ENCODE measurements at regions not wholly inside any gene's neighbourhood (a gene's known extent, or its start where the extent isn't known, plus 50 kb on each side); places are given as distances from the start of the nearest gene placed in this dataset.

DNA sequence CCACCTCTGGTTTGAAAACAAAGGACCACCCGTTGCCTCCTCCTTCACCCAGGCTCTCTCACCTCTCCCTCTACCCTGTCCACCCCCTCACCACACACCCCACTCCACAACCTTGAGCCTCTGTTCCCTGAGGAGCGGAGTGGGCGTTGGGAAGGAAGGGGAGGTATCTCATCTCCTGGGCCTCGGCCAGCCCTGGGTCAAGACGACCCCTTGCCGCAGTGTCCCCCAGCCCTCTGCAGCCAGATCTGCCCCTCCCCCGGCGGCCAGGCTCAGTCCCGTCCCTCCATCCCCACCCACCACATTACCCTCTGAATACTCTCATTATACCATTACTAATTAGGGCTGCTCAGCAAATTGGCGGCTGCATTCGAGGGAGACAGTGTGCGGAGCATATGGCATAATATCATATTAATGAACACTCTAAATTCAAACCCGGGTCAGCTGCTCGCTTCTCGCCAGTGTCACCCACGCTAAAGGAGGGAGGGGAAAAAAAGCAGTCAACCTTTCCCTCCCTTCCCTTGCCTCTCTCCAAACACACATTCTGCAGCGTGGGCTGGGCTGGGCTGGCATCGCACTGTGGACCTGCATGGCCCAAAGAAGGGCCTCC is 123.2 kb upstream of the LHX1 start:
- Histone ChIP-seq H3K27me3 (ENCODE audit: control insufficient read depth in 1 of 2, insufficient read depth in 1 of 2, low read length in 2 of 2) (peaks cover 84 to 90% of the 10 kb centered on the region in 2 experiments), H3K4me1 (ENCODE audit: control insufficient read depth, insufficient read depth, low read depth, low read length) (peaks cover 21% of the 10 kb centered on the region), H3K18ac (ENCODE audit: low read depth in 1 of 2, low read length in 2 of 2) (no peak overlapping the region), H3K4me3 (ENCODE audit: insufficient read depth in 1 of 2, low read depth in 1 of 2, low read length in 2 of 2) (no peak overlapping the region), H2BK120ac (ENCODE audit: low read depth, low read length) (no peak overlapping the region), H2AK5ac (ENCODE audit: low read length, severe bottlenecking) (no peak overlapping the region), H3K4ac (ENCODE audit: low read depth in 1 of 2, low read length in 2 of 2) (no peak overlapping the region), H3K4me2 (ENCODE audit: low read length, poor library complexity, severe bottlenecking) (no peak overlapping the region), H3K79me1 (replicated peaks; ENCODE audit: low read length, poor library complexity, severe bottlenecking) (no peaks in the 10 kb centered on the region), H2BK15ac (ENCODE audit: low read depth, poor library complexity, severe bottlenecking) (no peak overlapping the region), H3K14ac (ENCODE audit: low read length in 2 of 2) (no peak overlapping the region), H3K36me3 (ENCODE audit: control insufficient read depth in 1 of 2, insufficient read depth in 2 of 2, low read depth in 1 of 2, low read length in 2 of 2) (no peaks in the 10 kb centered on the region), H3K9ac (ENCODE audit: low read length) (no peak overlapping the region), H3K23ac (ENCODE audit: low read length in 2 of 2) (no peak overlapping the region), H2BK5ac (ENCODE audit: low read depth, low read length, poor library complexity, severe bottlenecking) (no peak overlapping the region), H4K91ac (ENCODE audit: low read length) (no peak overlapping the region), H3K9me3 (ENCODE audit: control insufficient read depth, low read length) (no peaks in the 10 kb centered on the region), H2BK12ac (ENCODE audit: low read length in 2 of 2) (no peak overlapping the region), H2AFZ (ENCODE audit: low read depth, low read length) (no peak overlapping the region), H3K27ac (ENCODE audit: low read length, poor library complexity, severe bottlenecking) (no peak overlapping the region), H4K8ac (ENCODE audit: low read length) (no peak overlapping the region)
- no peak for DNase-seq
- 79% methylated on average over 18 of the region's 18 CpGs for whole genome bisulfite sequencing

DNA sequence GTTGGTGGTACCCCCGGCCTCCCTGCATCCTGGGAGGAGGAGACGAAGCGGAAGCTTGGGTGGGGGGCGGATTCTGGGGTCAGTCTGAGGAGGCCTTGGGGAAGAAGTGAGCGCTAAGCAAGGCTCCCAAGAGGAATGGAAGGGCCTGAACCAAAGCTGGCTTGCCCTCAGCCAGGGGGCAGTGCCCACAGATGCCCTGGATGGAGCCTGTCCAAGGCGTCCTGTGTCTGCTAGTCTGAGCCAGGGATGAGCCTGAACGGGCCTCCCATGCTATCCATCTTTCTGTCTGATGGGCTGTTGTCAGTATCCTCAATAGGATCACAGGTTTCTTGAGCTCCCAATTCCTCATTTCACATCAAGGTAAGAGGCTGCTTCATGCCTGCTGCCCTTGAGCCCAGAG is 122.3 kb upstream of the LHX1 start:
- Histone ChIP-seq H3K27ac (ENCODE audit: low read length, poor library complexity, severe bottlenecking) (no peak overlapping the region), H3K27me3 (ENCODE audit: control insufficient read depth in 1 of 2, insufficient read depth in 1 of 2, low read length in 2 of 2) (peaks cover 87 to 89% of the 10 kb centered on the region in 2 experiments), H2BK5ac (ENCODE audit: low read depth, low read length, poor library complexity, severe bottlenecking) (no peak overlapping the region), H2BK120ac (ENCODE audit: low read depth, low read length) (no peak overlapping the region), H3K9ac (ENCODE audit: low read length) (no peak overlapping the region), H3K23ac (ENCODE audit: low read length in 2 of 2) (no peak overlapping the region), H4K91ac (ENCODE audit: low read length) (no peak overlapping the region), H2BK12ac (ENCODE audit: low read length in 2 of 2) (no peak overlapping the region), H3K18ac (ENCODE audit: low read depth in 1 of 2, low read length in 2 of 2) (no peak overlapping the region), H3K4me3 (ENCODE audit: insufficient read depth in 1 of 2, low read depth in 1 of 2, low read length in 2 of 2) (no peak overlapping the region), H3K4me1 (ENCODE audit: control insufficient read depth, insufficient read depth, low read depth, low read length) (peaks cover 18% of the 10 kb centered on the region), H3K36me3 (ENCODE audit: control insufficient read depth in 1 of 2, insufficient read depth in 2 of 2, low read depth in 1 of 2, low read length in 2 of 2) (no peaks in the 10 kb centered on the region), H2AFZ (ENCODE audit: low read depth, low read length) (no peak overlapping the region), H3K9me3 (ENCODE audit: control insufficient read depth, low read length) (no peaks in the 10 kb centered on the region), H2BK15ac (ENCODE audit: low read depth, poor library complexity, severe bottlenecking) (no peak overlapping the region), H3K4me2 (ENCODE audit: low read length, poor library complexity, severe bottlenecking) (no peak overlapping the region), H2AK5ac (ENCODE audit: low read length, severe bottlenecking) (no peak overlapping the region), H4K8ac (ENCODE audit: low read length) (no peak overlapping the region), H3K14ac (ENCODE audit: low read length in 2 of 2) (no peak overlapping the region), H3K4ac (ENCODE audit: low read depth in 1 of 2, low read length in 2 of 2) (no peak overlapping the region), H3K79me1 (replicated peaks; ENCODE audit: low read length, poor library complexity, severe bottlenecking) (no peaks in the 10 kb centered on the region)
- 84% methylated on average over 7 of the region's 7 CpGs for WGBS
- DNase-seq: no peak

DNA sequence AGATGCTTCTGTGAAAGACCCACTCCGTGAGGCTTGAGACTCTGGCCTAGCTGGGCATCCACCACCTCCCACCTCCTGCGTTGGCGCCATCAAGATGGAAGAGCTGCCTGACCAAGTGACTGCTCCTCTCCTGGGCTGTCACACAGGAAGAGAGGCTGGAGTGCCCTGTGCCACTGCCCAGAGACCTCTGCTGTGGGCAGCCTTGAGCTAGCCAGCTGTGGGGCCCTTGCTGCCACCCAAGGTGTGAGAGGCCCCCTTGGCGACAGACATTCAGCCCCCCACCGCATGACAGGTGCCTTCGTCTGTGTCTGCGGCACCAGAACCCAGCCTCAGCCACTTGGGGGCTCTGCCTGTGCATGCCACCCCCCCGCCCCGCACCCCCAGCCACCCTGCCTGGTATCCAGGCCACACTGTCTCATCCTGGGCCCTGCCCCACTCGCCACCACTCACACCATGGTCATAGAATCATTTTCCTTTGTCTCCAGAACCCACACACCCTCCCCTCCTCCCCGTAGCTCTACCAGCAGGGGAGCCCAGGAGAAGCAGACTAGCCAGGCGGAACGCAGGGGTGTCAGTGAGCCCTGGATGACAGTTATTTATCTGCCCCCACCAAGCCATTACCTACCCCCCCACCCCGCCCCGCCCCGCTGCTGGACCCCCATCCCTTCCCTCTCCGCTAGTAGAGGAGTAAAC is 120.9 kb upstream of the LHX1 start:
- Histone ChIP-seq H3K27ac (ENCODE audit: low read length, poor library complexity, severe bottlenecking) (no peak overlapping the region), H2BK15ac (ENCODE audit: low read depth, poor library complexity, severe bottlenecking) (no peak overlapping the region), H3K36me3 (ENCODE audit: control insufficient read depth in 1 of 2, insufficient read depth in 2 of 2, low read depth in 1 of 2, low read length in 2 of 2) (no peaks in the 10 kb centered on the region), H3K14ac (ENCODE audit: low read length in 2 of 2) (no peak overlapping the region), H2BK12ac (ENCODE audit: low read length in 2 of 2) (no peak overlapping the region), H3K9ac (ENCODE audit: low read length) (no peak overlapping the region), H3K18ac (ENCODE audit: low read depth in 1 of 2, low read length in 2 of 2) (no peak overlapping the region), H3K4me2 (ENCODE audit: low read length, poor library complexity, severe bottlenecking) (no peak overlapping the region), H3K4me3 (ENCODE audit: insufficient read depth in 1 of 2, low read depth in 1 of 2, low read length in 2 of 2) (no peak overlapping the region), H4K8ac (ENCODE audit: low read length) (no peak overlapping the region), H4K91ac (ENCODE audit: low read length) (no peak overlapping the region), H2BK5ac (ENCODE audit: low read depth, low read length, poor library complexity, severe bottlenecking) (no peak overlapping the region), H2AK5ac (ENCODE audit: low read length, severe bottlenecking) (no peak overlapping the region), H3K9me3 (ENCODE audit: control insufficient read depth, low read length) (no peaks in the 10 kb centered on the region), H3K27me3 (ENCODE audit: control insufficient read depth in 1 of 2, insufficient read depth in 1 of 2, low read length in 2 of 2) (peaks cover 86 to 90% of the 10 kb centered on the region in 2 experiments), H3K79me1 (replicated peaks; ENCODE audit: low read length, poor library complexity, severe bottlenecking) (no peaks in the 10 kb centered on the region), H2BK120ac (ENCODE audit: low read depth, low read length) (no peak overlapping the region), H3K23ac (ENCODE audit: low read length in 2 of 2) (no peak overlapping the region), H2AFZ (ENCODE audit: low read depth, low read length) (no peak overlapping the region), H3K4me1 (ENCODE audit: control insufficient read depth, insufficient read depth, low read depth, low read length) (peaks cover 18% of the 10 kb centered on the region), H3K4ac (ENCODE audit: low read depth in 1 of 2, low read length in 2 of 2) (no peak overlapping the region)
- no peak for DNase-seq
- WGBS: 88% methylated on average over 10 of the region's 17 CpGs

DNA sequence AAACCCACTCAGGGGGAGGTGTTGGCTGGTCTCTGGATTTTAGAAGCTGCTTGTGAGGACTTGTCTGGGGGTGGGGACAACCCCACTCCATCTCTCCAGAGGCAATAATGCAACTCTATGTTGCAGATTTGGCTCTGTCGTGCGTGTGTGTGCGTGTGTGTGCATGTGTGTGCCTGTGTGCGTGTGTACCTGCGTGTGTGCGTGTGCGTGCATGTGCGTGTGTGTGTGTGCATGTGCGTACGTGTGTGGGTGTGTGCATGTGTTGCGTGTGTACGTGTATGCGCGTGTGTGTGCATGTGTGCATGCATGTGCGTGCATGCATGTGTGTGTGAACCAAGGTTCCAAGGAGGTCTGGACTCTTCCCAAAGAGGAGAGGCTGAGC is 120.4 kb upstream of the LHX1 start:
- no peak overlapping the region for H3K23ac ChIP-seq (ENCODE audit: low read length in 2 of 2)
- no peak overlapping the region for H2AFZ ChIP-seq (ENCODE audit: low read depth, low read length)
- no peak overlapping the region for H3K4ac ChIP-seq (ENCODE audit: low read depth in 1 of 2, low read length in 2 of 2)
- no peak overlapping the region for H2BK5ac ChIP-seq (ENCODE audit: low read depth, low read length, poor library complexity, severe bottlenecking)
- no peak overlapping the region for H3K4me3 ChIP-seq (ENCODE audit: insufficient read depth in 1 of 2, low read depth in 1 of 2, low read length in 2 of 2)
- H4K91ac ChIP-seq (ENCODE audit: low read length): no peak overlapping the region
- no peak overlapping the region for H2AK5ac ChIP-seq (ENCODE audit: low read length, severe bottlenecking)
- no peak for DNase-seq
- no peak overlapping the region for H4K8ac ChIP-seq (ENCODE audit: low read length)
- no peak overlapping the region for H2BK12ac ChIP-seq (ENCODE audit: low read length in 2 of 2)
- H3K4me2 ChIP-seq (ENCODE audit: low read length, poor library complexity, severe bottlenecking): no peak overlapping the region
- no peak overlapping the region for H3K18ac ChIP-seq (ENCODE audit: low read depth in 1 of 2, low read length in 2 of 2)
- H3K9ac ChIP-seq (ENCODE audit: low read length): no peak overlapping the region
- H3K27ac ChIP-seq (ENCODE audit: low read length, poor library complexity, severe bottlenecking): no peak overlapping the region
- no peak overlapping the region for H2BK15ac ChIP-seq (ENCODE audit: low read depth, poor library complexity, severe bottlenecking)
- H3K4me1 ChIP-seq (ENCODE audit: control insufficient read depth, insufficient read depth, low read depth, low read length): peaks cover 18% of the 10 kb centered on the region
- peaks cover 84 to 90% of the 10 kb centered on the region in 2 experiments for H3K27me3 ChIP-seq (ENCODE audit: control insufficient read depth in 1 of 2, insufficient read depth in 1 of 2, low read length in 2 of 2)
- H3K9me3 ChIP-seq (ENCODE audit: control insufficient read depth, low read length): no peaks in the 10 kb centered on the region
- H2BK120ac ChIP-seq (ENCODE audit: low read depth, low read length): no peak overlapping the region
- WGBS: 90% methylated on average over 15 of the region's 15 CpGs
- H3K36me3 ChIP-seq (ENCODE audit: control insufficient read depth in 1 of 2, insufficient read depth in 2 of 2, low read depth in 1 of 2, low read length in 2 of 2): no peaks in the 10 kb centered on the region
- H3K79me1 ChIP-seq (replicated peaks; ENCODE audit: low read length, poor library complexity, severe bottlenecking): no peaks in the 10 kb centered on the region
- no peak overlapping the region for H3K14ac ChIP-seq (ENCODE audit: low read length in 2 of 2)
